ENCODE measurements at regions not wholly inside any gene's neighbourhood (a gene's known extent, or its start where the extent isn't known, plus 50 kb on each side); places are given as distances from the start of the nearest gene placed in this dataset.

DNA sequence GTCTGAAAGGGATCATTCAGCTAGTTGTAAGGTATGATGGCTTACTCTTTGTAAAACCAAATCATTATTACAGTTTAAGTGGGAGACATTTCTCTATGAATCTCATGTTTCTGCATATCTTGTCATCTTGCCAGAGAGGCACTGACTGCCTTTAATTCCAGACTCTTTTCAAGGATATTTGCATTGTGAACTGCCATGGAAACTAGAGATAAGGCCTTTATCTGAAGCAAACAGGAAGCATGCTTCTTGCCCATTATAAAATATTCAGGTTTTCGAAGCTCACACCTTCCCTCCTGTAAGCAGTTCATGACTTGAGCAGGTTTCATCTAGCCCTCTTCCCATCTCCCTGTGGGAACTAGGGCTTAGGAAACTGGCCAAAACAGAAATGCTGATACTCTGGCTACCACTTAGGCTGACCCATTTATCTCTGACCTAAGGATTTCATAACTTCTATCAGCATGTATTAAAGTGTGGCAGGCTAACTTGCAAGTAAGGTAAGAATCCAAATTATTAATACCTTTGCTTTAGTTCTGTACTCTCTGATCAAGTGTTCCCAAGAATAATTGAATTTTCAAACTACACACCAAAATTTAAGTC lies 326.6 kb upstream of the ALCAM start:
- Histone ChIP-seq H3K36me3 (replicated peaks in 1 of 2) (no peaks in the 10 kb centered on the region), H3K27ac (no peak overlapping the region), H3K4me3 (no peak overlapping the region), H3K9me3 (replicated peaks in 1 of 3) (no peaks in the 10 kb centered on the region), H3K4me1 (replicated peaks in 1 of 2) (no peaks in the 10 kb centered on the region), H3K27me3 (no peaks in the 10 kb centered on the region)
- no peak for DNase-seq
- intact Hi-C loops (cut with DNase I), result no loop called here
- WGBS, 4 donors, result 13 to 50% (median 26%) methylated on average over 1 of the region's 1 CpG
- TF ChIP-seq POLR2A (IDR thresholded peaks at IDR 0.05), result no peak
- TF ChIP-seq, protein P1, sequence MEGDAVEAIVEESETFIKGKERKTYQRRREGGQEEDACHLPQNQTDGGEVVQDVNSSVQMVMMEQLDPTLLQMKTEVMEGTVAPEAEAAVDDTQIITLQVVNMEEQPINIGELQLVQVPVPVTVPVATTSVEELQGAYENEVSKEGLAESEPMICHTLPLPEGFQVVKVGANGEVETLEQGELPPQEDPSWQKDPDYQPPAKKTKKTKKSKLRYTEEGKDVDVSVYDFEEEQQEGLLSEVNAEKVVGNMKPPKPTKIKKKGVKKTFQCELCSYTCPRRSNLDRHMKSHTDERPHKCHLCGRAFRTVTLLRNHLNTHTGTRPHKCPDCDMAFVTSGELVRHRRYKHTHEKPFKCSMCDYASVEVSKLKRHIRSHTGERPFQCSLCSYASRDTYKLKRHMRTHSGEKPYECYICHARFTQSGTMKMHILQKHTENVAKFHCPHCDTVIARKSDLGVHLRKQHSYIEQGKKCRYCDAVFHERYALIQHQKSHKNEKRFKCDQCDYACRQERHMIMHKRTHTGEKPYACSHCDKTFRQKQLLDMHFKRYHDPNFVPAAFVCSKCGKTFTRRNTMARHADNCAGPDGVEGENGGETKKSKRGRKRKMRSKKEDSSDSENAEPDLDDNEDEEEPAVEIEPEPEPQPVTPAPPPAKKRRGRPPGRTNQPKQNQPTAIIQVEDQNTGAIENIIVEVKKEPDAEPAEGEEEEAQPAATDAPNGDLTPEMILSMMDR (IDR thresholded peaks at IDR 0.05), result no peak

DNA sequence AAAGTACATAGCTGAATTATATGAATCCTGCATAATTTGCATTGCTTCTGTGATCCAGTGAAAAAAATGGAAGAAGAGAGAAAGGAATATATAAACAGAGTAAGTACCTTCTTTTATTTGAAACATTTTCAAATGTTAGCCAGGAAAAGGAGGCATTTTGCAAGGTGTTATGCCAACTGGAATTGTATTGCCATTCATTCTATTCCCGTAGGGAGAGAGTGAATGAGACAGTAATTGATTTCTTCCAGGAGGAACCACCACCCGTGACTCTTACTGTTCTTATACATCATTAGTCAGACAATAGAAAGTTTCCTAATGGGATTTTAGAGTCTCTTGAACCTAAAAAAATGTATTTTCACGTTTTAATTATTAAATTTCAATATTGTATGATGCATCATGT lies 324.1 kb upstream of the ALCAM start:
- no peaks in the 10 kb centered on the region for H3K27me3 ChIP-seq
- no peaks in the 10 kb centered on the region for H3K4me1 ChIP-seq (replicated peaks in 1 of 2)
- no peak overlapping the region for H3K4me3 ChIP-seq
- TF ChIP-seq, protein P1 (IDR thresholded peaks at IDR 0.05), result no peak
- TF ChIP-seq POLR2A (IDR thresholded peaks at IDR 0.05), result no peak
- intact Hi-C loops (cut with DNase I), result no loop called here
- H3K27ac ChIP-seq, result no peak overlapping the region
- no peak for DNase-seq
- H3K36me3 ChIP-seq (replicated peaks in 1 of 2), result no peaks in the 10 kb centered on the region
- WGBS, 4 donors, result 32 to 54% (median 43%) methylated on average over 3 of the region's 3 CpGs
- H3K9me3 ChIP-seq (replicated peaks in 1 of 3), result no peaks in the 10 kb centered on the region

DNA sequence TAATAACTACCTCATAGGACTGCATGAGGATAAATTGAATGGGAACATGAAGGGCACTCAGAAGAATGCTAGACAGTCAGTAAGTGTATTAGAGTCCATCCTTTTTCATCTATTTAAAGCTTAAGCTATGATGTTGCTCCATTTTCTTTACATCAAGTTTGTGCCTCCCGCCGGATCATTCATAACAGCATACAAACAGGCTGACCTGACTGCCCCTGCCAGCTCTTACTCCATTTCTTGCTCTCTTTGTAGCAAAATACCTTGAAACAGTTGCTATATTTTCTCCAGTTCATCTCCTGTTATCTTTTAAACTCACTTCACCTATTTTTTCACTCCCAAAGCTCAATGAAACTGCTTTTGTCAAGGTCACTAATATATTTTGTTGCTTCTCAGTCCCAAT lies 315.6 kb upstream of the ALCAM start:
- DNase-seq, result no peak
- H3K27me3 ChIP-seq, result no peaks in the 10 kb centered on the region
- TF ChIP-seq POLR2A (IDR thresholded peaks at IDR 0.05), result no peak
- TF ChIP-seq, protein P1 (IDR thresholded peaks at IDR 0.05), result no peak
- intact Hi-C loops (cut with DNase I), result no loop called here
- no peaks in the 10 kb centered on the region for H3K36me3 ChIP-seq (replicated peaks in 1 of 2)
- no peak overlapping the region for H3K4me3 ChIP-seq
- H3K4me1 ChIP-seq (replicated peaks in 1 of 2), result no peaks in the 10 kb centered on the region
- H3K9me3 ChIP-seq (replicated peaks in 1 of 3), result no peaks in the 10 kb centered on the region
- WGBS, 4 donors, result 38 to 76% (median 61%) methylated on average over 2 of the region's 2 CpGs
- H3K27ac ChIP-seq, result no peak overlapping the region

DNA sequence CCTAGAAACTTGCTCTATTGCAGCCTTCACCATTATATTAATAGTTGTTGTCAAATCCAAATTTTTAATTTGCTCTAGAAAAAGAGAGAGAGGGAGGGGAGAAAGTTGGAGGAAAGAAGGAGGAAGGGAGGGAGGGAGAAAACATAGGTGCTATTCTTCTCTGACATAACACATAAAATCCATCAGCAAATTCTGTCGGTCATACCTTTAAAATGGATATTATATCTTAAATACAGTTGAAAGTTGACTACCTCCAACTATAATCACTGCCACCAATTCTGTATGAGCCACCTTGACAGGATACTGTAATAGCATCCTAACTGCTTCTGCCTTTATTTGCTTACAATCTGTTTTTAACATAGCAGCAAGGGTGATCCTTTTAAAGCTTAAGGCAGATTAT lies 314.7 kb upstream of the ALCAM start:
- Histone ChIP-seq H3K9me3 (replicated peaks in 1 of 3) (no peaks in the 10 kb centered on the region), H3K27me3 (no peaks in the 10 kb centered on the region), H3K27ac (no peak overlapping the region), H3K4me1 (replicated peaks in 1 of 2) (no peaks in the 10 kb centered on the region), H3K36me3 (replicated peaks in 1 of 2) (no peaks in the 10 kb centered on the region), H3K4me3 (no peak overlapping the region)
- intact Hi-C loops (cut with DNase I), result no loop called here
- TF ChIP-seq POLR2A (IDR thresholded peaks at IDR 0.05), result no peak
- TF ChIP-seq, protein P1 (IDR thresholded peaks at IDR 0.05), result no peak
- WGBS, 4 donors, result 90 to 100% (median 94%) methylated on average over 1 of the region's 1 CpG
- DNase-seq, result no peak
